GM19238 (cell line): ENCODE measurements at regions not wholly inside any gene's neighbourhood (a gene's known extent, or its start where the extent isn't known, plus 50 kb on each side); places are given as distances from the start of the nearest gene placed in this dataset.

Source experiments
- DNase-seq: peaks from one replicate; pipeline ENCODE4 v3.0.0; 2011; ENCODE audit warnings: low spot score; ENCODE audit not compliant: insufficient read length

DNA sequence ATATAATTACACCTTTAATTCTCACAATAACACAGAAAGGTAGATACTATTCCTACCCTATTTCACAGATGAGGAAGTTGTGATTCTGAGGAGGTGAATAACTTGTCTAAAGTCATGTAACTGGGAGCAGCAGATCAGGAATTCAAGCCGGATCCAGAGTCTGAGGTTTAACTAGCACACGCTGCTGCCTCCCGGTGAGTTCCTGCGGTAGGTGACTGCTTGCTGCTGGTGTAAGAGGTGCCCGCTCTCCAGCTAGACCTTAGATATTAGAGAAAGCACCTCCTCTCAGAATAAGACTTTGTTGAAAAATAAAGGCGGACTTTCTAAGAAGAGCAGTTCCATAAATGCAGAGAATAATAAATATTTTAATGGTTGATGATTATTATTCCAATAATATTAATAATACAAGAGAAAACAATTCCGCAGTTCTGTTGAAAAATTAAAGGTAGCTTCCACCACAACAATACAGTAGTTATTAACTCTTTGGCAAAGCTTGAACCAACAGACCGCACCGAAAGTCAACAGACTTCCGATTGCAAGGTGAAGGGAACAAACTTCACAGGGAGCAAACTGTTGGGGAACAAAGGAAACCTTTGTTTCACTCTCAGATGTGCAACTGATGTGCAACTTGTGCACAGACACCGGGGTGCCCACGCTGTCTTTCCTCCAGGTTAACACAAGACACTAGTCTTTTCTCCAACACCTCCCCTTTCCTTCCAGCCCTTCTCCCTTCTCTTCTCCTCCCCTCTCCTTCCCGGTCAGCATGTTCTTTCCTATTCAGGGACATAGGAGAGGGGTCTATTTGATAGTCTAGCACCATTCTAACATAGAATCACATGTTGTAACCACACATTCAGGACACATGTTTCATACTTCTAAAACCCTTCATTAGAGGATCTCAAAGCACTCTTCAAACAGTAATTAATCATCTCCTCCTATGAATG, 73.2 kb upstream of the EGLN3 start:
- no peak for DNase-seq

DNA sequence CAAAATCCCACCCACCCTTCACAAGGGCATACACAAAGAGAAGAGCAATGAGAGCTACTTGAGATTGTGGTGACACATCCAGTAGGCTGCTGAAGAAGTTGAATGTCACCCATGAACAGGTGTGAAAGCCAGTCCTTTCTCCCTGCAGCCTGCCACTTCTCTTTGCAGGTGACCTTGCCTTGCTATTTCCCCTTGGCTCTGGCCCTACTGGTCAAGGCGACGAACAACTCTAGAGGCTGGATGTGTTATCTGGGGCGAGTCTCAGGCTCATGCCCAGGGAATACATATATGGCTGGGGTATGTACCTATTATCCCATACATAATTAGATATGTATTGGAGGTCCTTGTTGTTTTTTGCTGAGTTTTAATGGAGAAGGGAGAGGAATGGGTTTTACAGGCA, 70.2 kb upstream of the EGLN3 start:
- DNase-seq: no peak

DNA sequence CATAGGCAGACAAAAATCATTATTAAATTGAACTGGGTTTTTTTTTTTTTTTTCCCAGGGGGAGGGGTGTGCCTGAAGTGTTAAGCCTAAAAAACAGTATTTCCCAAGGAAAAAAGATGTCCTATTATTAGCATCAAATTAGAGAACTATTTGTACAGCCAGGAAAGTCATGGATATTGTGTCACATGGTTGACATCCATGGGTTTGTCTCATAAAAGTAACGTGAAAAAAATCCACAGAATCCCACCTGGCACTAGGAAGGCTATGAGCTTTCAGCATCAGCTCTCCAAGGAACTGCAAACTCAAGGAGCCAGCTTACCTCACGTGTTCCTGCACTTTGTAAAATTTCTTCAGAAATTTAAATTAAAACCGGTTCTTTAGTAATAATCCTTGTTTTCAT, 69.1 kb upstream of the EGLN3 start:
- no peak for DNase-seq

DNA sequence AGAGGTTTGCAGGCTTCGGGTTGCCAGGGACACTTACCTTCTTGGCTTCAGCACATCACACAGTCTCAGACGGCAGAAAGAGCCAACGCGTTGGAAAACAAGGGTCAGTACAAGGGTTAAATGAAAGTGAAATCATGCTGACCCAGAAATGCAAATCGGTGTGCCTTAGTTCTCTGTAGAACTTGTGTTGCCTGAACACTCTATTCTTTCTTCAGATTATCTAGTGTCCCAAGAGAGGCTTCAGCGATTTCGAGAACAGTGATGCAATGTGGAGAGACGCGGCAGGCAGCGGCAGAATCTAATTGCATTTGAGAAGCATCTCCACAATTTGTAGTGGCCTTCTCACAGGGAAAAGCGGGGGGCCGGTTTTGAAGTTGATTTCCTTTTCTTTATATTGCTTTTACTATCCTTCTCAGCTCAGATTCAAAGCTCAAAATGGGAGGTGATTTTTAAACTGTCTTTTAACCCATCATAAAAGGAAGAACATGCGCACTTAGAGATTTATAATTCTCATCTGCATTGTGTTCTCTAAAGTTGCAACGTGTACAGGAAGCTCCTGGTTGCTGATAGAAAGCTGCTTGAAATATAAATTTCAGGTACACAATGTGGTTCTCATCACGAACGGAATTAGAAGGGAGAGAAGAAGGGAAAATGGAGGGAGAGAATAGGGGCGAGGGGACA, 67.8 kb upstream of the EGLN3 start:
- peak; percentile 7 for DNase-seq

DNA sequence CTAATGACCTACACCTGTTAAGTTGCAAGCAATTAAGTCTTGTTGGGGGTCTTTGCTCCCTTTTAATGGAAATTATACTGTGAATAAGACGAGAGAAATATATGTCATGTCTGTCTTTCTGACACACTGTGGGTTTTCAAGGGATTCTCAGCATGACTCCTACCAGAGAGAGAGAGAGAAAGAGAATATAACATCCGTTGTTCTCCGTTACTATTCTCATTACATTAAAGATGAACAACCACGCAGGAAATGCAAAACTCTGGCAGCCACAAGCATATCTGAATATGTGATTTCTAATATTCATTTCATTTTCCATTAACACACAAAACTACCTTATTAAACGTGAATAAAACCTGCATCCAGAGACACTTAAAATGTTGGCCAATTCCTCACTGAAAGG, 67.3 kb upstream of the EGLN3 start:
- DNase-seq: no peak

DNA sequence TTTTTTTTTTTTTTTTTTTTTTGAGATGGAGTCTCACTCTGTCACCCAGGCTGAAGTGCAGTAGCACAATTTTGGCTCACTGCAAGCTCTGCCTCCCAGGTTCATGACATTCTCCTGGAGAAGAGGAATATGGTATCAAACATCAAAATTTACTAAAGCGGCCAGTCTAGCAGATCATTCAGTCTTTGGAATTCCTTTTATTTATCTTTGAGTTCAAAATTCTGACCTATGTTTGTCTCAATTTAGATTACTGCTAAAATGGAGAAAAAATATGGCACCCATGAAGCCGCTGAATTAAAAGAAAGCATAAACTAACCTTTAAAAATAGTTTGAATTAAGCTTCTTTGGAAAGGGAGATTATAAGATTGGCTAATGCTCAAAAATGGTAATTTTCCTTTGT, 64.5 kb upstream of the EGLN3 start:
- no peak for DNase-seq

DNA sequence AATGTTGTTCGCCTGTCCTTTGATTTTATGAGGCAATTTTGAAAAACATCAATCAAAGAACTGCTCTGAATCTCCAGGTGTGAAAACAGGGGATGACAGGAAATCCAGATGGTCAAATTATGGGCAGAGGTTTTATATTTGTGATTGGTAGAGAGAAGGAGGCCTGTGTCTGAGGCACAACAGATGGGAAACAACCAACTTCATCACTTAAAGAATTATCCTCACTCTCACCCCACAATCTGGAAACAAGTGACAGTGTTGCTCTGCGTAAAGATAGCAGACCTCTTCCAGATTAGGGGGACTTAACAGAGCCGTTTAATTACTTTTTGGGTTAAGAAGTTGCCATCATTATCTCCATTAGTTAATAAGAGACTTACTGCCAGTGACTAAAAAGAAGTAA, 64.1 kb upstream of the EGLN3 start:
- DNase-seq: no peak

DNA sequence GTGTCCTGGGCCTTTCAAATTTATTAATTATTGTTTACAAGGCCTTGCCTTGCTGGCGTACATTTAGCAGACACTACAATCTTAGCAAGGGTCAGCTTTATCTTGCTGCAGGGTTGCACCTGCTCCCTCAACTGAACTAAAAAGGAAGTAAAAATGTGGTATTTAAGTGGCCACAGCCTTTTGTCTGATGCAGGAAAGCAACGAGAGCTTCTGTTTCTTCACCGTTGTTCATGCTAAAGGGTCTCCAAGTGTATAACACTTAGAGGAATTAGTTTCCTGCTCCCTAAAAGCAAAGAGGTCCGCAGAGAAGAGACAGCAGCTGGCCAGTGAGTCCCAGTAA, 62.8 kb upstream of the EGLN3 start:
- DNase-seq: peak; percentile 11

DNA sequence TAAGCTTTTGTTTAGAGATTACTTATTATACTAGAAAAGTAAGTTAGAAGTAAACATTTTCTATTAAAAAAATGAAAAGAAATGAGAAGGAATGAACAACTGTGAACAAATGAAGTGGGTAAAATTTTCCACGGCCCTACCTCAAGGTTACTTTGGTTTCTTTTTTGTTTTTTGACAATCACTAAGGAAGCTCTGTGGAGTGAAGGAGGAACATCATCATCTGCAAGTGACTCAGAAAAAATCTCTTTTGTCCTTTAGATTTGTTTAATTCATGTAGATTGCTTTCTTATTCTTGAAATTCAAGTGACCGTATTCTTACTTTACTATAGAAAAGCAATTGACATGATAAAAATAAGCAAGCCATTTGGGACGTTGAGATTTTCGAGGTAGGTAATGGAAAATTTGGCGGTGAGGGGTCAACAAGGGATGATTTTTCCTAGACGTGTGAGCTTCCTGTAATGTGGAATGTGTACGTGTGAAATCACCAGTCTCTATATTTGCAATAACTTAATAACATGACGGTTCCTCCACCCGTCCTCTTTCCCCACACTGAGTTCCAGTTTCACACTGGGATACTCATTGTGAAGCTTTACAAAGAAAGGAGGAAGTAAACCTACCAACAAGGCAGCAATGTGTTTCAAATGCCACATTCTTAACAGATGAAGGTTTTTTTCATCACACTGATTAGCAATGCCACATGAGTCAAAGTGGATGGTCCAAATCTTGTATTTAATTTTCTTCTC, 62.3 kb upstream of the EGLN3 start:
- DNase-seq: peak; percentile 16

DNA sequence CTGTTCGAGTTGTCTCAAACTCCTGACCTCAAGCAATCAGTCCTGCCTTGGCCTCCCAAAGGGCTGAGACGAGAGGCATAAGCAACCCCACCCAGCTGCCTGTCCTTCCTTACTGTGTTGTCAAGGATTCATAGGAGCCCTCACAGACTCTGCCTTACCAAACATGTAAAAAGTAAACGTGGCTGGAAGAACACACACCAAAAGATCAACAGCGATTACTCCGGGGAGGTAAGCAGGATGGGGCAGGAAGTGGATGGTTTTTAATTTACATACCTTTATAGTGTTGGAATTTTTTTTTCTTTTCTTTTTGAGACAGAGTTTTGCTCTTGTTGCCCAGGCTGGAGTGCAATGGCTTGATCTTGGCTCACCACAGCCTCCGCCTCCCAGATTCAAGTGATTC, 61.5 kb upstream of the EGLN3 start:
- no peak for DNase-seq

DNA sequence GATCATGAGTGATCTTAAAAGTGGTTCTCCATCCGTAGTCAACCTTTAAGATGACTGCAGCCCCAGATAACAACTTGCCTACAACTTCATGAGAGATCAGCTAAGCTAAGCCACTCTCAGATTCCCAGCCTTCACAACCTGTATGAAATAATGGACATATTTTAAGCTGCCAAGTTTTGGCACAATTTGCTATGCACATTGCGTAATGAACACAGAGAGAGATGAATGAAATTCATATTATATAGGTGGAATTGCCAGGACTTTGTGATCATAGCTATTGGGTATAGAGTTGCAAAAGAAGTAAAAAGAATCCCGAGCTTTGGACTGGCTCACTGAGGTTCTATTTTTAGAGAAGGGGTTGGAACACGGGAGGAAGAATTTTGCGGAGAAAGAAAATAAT, 59.1 kb upstream of the EGLN3 start:
- no peak for DNase-seq

DNA sequence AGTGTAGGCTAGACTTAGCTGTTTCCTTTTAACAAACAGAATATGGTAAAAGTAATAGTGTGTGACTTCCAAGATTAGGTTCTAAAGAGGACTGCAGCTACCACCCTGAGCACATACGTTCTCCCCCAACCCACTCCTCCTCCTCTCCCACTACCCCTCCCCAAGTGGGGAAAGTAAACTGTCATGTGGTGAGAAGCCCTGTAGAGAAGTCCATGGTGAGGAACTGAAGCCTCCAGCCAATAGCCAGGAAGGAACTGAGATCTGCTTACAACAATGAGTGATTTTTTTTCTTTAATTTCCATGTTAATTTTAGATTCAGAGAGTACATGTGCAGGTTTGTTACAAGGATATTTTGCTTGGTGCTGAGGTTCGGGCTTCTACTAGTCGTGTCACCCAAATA, 57.0 kb upstream of the EGLN3 start:
- no peak for DNase-seq

DNA sequence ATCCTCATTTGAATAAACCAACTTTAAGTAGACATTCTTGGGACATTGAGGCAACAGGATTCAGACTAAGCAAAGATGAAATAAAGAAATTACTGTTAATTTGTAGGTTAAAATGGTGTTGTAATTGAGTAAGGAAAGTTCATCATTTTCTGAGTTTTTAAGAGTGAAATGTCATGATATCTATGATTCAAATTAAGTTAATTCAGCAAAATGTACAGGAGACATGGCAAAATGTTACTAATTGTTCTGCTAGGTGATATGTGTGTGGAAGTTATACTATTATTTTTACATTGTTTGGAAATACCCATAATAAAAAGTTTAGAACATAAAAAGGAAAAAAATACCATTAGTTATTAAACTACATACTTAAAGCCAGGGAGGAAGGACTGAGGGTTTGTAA, 55.0 kb upstream of the EGLN3 start:
- no peak for DNase-seq

DNA sequence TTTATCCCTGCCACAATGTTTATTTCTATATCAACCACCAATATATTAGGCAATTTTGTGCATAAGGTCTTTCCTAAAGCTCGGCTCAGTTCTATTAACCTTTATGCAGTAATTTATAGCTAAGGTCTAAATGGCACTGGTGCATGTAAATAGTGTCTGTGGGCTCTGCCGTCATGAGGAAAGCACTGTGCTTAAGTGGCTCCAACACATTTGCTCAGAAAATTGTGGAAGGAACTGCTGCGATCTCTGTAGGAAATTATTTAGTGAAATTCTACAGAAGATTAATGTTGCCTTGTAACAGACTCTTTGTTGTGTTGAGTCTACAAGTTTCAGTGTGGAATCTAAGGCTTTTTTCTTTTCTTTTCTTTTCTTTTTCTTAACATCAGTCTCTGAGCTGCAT, 54.0 kb upstream of the EGLN3 start:
- no peak for DNase-seq

DNA sequence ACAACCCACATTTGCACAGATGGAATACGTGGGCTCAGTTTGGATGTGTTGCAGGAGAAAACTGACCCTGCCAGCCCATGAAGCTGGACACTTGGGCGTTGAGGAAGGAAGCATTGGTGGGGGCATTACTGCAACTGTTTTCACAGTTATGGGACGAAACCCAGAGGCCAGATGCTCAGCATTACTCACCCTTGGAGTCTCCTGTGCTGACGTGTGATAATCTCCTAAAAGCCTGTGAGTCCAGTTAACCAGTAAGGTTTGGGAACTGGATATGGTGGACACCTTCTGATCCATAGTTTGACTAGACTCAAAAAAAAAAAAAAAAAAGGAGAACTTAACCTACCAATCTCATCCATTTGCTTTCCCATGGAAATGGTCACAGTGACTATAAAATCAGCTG, 52.8 kb upstream of the EGLN3 start:
- no peak for DNase-seq

DNA sequence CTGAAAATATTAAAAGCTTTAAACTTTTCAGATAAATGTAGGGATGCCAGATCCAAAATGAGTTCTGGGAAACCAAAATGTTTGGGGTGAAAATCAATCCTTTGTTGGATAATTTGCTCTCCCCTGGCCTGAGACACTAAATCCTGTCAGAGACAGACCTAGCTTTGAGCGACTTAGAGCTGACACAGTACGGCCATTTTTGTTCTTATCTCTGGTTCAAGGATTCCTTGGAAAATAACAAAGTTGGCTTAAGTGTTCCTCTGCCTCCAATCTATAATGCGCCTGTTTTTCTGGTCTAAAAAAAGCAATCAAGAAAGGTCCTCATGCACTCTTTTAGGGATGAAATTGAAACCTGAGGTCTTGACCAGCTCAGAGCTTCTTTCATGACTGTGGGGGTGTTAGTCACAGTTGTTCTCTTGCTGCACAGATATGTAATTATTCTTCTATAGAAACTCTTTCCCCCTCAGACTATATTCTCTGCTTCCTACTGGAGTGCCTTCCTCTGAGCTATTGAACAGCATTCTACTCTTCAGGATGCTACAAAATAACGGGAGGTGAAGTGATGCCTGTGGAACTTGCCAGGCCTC, 52.3 kb upstream of the EGLN3 start:
- DNase-seq: no peak
